ENCODE measurements at regions not wholly inside any gene's neighbourhood (a gene's known extent, or its start where the extent isn't known, plus 50 kb on each side); places are given as distances from the start of the nearest gene placed in this dataset.

GRCh38 chr11:32273931-32274330, 161.4 kb downstream of the WT1 start:
- Histone ChIP-seq H3K9me3 (no peaks in the 10 kb centered on the region), H3K4me1 (ENCODE audit: control insufficient read depth in 1 of 2, low read depth in 2 of 2) (no peaks in the 10 kb centered on the region), H3K27me3 (replicated peaks; ENCODE audit: insufficient read depth) (no peaks in the 10 kb centered on the region), H3K27ac (no peak overlapping the region), H3K4me3 (no peak overlapping the region), H3K36me3 (no peaks in the 10 kb centered on the region)
- ATAC-seq (ENCODE audit: insufficient number of reproducible peaks, low FRiP score, low read depth) (no peak), DNase-seq (ENCODE audit: low spot score) (no peak)
- TF ChIP-seq CTCF (IDR thresholded peaks at IDR 0.05): no peak

GRCh38 chr11:32279672-32280071, 155.7 kb downstream of the WT1 start:
- H3K4me3 ChIP-seq: no peak overlapping the region
- no peak for ATAC-seq (ENCODE audit: insufficient number of reproducible peaks, low FRiP score, low read depth)
- no peaks in the 10 kb centered on the region for H3K9me3 ChIP-seq
- no peak for DNase-seq (ENCODE audit: low spot score)
- no peaks in the 10 kb centered on the region for H3K4me1 ChIP-seq (ENCODE audit: control insufficient read depth in 1 of 2, low read depth in 2 of 2)
- no peak overlapping the region for H3K27ac ChIP-seq
- H3K36me3 ChIP-seq: no peaks in the 10 kb centered on the region
- no peak for TF ChIP-seq CTCF (IDR thresholded peaks at IDR 0.05)
- H3K27me3 ChIP-seq (replicated peaks; ENCODE audit: insufficient read depth): no peaks in the 10 kb centered on the region

- no peaks in the 10 kb centered on the region for H3K27me3 ChIP-seq (replicated peaks; ENCODE audit: insufficient read depth)
- DNase-seq (ENCODE audit: low spot score) (no peak), ATAC-seq (ENCODE audit: insufficient number of reproducible peaks, low FRiP score, low read depth) (no peak)
- no peaks in the 10 kb centered on the region for H3K4me1 ChIP-seq (ENCODE audit: control insufficient read depth in 1 of 2, low read depth in 2 of 2)
- no peak for TF ChIP-seq CTCF (IDR thresholded peaks at IDR 0.05)
- H3K4me3 ChIP-seq: no peak overlapping the region
- no peaks in the 10 kb centered on the region for H3K9me3 ChIP-seq
- H3K27ac ChIP-seq: no peak overlapping the region
- no peaks in the 10 kb centered on the region for H3K36me3 ChIP-seq
Measured at GRCh38 chr11:32280339-32280738, 155.0 kb downstream of the WT1 start.

- Histone ChIP-seq H3K4me3 (no peak overlapping the region), H3K27ac (no peak overlapping the region), H3K27me3 (replicated peaks; ENCODE audit: insufficient read depth) (no peaks in the 10 kb centered on the region), H3K36me3 (no peaks in the 10 kb centered on the region), H3K9me3 (no peaks in the 10 kb centered on the region), H3K4me1 (ENCODE audit: control insufficient read depth in 1 of 2, low read depth in 2 of 2) (no peaks in the 10 kb centered on the region)
- no peak for ATAC-seq (ENCODE audit: insufficient number of reproducible peaks, low FRiP score, low read depth)
- no peak for DNase-seq (ENCODE audit: low spot score)
- no peak for TF ChIP-seq CTCF (IDR thresholded peaks at IDR 0.05)
Measured at GRCh38 chr11:32288276-32288675, 147.1 kb downstream of the WT1 start.

GRCh38 chr11:32289701-32290100, 145.6 kb downstream of the WT1 start:
- Histone ChIP-seq H3K27ac (no peak overlapping the region), H3K4me3 (no peak overlapping the region)
- no peak for DNase-seq (ENCODE audit: low spot score)

More at GRCh38 chr11:32289701-32290100, 145.6 kb downstream of the WT1 start:
- H3K27me3 ChIP-seq (replicated peaks; ENCODE audit: insufficient read depth): no peaks in the 10 kb centered on the region
- H3K9me3 ChIP-seq: no peaks in the 10 kb centered on the region
- no peaks in the 10 kb centered on the region for H3K4me1 ChIP-seq (ENCODE audit: control insufficient read depth in 1 of 2, low read depth in 2 of 2)
- no peaks in the 10 kb centered on the region for H3K36me3 ChIP-seq
- no peak for ATAC-seq (ENCODE audit: insufficient number of reproducible peaks, low FRiP score, low read depth)
- TF ChIP-seq CTCF (IDR thresholded peaks at IDR 0.05): no peak
